Body of pancreas (tissue), 4 donors: ENCODE measurements at regions not wholly inside any gene's neighbourhood (a gene's known extent, or its start where the extent isn't known, plus 50 kb on each side); places are given as distances from the start of the nearest gene placed in this dataset.

Experiments
- ATAC-seq: fragments of 150-250 bp; one replicate; pipeline ENCODE4 v1.9.1; 2016
- DNase-seq, 4 donors: peaks; one replicate each; pipeline ENCODE4 v3.0.0-alpha.2; 2019
- H3K27ac ChIP-seq, 4 donors: fragments of 200-600 bp; sonication (generic); 1 replicate in 3 of 4; 2 replicates in 1 of 4; pipeline versions ENCODE4 v1.5.1 to v1.6.1; 2016 to 2019; ENCODE audit warnings: mild to moderate bottlenecking in 1 of 4, mixed read lengths in 1 of 4, moderate library complexity in 1 of 4
- H3K27me3 ChIP-seq, 2 donors: fragments of 200-600 bp; sonication (generic); one replicate each; pipeline ENCODE4 v1.6.0; 2016; ENCODE audit warnings: mild to moderate bottlenecking in 1 of 2
- H3K36me3 ChIP-seq, 2 donors: fragments of 200-600 bp; sonication (generic); replicated peaks in 1 of 2; 2 replicates each; pipeline ENCODE4 v1.5.1; 2016; ENCODE audit warnings: low read depth in 2 of 2; ENCODE audit not compliant: insufficient read depth in 1 of 2
- H3K4me1 ChIP-seq: fragments of 200-600 bp; sonication (generic); one replicate; pipeline ENCODE4 v1.6.0; 2016
- H3K4me3 ChIP-seq, 2 donors: fragments of 200-600 bp; sonication (generic); 1 replicate in 1 of 2; 2 replicates in 1 of 2; pipeline ENCODE4 v1.5.1; 2016 to 2019
- H3K9me3 ChIP-seq, 3 donors: fragments of 200-600 bp; sonication (generic); 1 replicate in 2 of 3; 2 replicates in 1 of 3; pipeline ENCODE4 v1.5.1; 2016
- CTCF ChIP-seq, 7 experiments: fragments of 450-650 bp in 4 of 7; fragments of 200-600 bp in 3 of 7; sonication (generic) in 3 of 7; IDR thresholded peaks; one replicate each; pipeline ENCODE4 v1.5.1; 2016 to 2019; ENCODE audit warnings: antibody characterized with exemption in 7 of 7
- POLR2A ChIP-seq, 3 donors: fragments of 450-650 bp; IDR thresholded peaks; one replicate each; pipeline ENCODE4 v1.6.1; 2016; ENCODE audit warnings: antibody characterized with exemption in 3 of 3, mild to moderate bottlenecking in 2 of 3
- WGBS, 2 donors: methylation state at CpG; one replicate each; pipeline ENCODE4 v1.1.5; 2017; 5-methylcytosine and 5-hydroxymethylcytosine counted together
- intact Hi-C: fragments of 100-400 bp; cut with DNase I; formaldehyde crosslinking; loops from one replicate; pipeline ENCODE4 v1.15.1; 2023

DNA sequence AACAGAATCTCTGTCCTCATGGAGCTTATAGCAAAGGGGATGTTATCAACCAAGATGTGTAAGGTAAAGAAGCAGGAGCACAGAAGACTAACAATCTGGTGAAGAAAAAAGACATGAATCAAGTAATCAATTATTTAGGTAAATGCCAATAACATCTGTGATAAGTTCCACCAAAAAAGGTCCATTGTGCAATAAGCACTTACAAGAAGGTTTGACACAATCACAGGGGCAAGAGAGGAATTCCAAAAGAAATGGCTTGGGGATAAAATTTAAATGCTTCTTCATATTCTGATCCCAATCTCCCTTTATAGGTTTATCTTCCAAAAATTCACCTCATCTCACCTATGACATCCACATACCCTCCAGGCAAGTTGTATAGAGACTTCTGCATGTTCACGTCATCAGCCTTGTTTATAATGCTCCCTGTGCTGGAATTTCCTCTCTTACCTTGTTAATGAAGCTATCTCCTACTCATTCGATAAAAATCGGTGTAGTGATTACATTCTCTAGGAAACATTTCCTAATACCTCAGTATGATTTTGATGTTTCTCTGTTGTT, 53.6 kb upstream of the DPT start:
- 76 to 86% methylated on average over 3 of the region's 3 CpGs for WGBS, 2 donors

DNA sequence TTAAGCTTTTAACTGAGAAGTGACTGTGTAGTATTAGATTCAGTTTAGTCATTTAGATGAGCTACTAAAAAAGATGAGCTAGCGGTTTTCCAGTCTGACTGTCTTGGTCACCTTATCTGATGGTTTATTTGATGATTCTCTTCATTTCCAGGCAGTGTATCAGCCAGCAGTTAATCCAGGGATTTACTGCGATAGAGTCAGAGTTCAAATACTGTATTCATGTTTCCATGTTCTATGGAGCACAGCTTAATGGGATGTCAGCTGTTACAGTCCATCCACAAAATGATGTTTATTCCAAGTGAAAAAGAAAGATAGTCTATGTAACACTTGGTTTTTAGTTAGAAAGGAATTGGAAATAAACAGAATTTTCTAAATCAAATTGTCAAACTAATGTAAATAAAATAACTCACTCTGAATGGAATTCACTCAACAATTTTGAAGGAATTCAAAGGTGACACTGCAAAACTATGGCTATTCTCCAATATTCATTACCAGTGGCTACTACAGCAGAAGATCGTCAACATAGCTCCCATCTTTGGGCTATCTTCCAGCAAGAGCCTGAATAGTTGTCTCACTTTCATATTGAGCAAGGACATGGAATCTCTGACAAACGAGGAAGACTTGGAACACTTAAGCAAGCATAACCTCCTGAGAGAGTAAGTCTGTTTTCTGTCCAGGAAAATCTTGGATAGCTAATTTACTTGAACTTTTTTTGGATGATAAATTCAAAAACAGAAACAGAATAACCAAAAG, 54.6 kb upstream of the DPT start:
- peak in 1 of 4 donors; percentile 30 for DNase-seq
- no peaks in the 10 kb centered on the region for H3K9me3 ChIP-seq
- intact Hi-C loops: no loop called here
- no peaks in the 10 kb centered on the region for H3K36me3 ChIP-seq
- H3K4me1 ChIP-seq: no peaks in the 10 kb centered on the region
- no peak overlapping the region for H3K4me3 ChIP-seq
- H3K27me3 ChIP-seq: no peaks in the 10 kb centered on the region
- ATAC-seq: no peak
- no peak for TF ChIP-seq CTCF (IDR thresholded peaks at IDR 0.05)
- TF ChIP-seq POLR2A (IDR thresholded peaks at IDR 0.05): no peak
- no peak overlapping the region for H3K27ac ChIP-seq
- 76% methylated on average over 4 of the region's 4 CpGs for WGBS, 2 donors

More for the DNA sequence above, 53.6 kb upstream of the DPT start:
- H3K4me3 ChIP-seq: no peak overlapping the region
- intact Hi-C loops: no loop called here
- no peaks in the 10 kb centered on the region for H3K36me3 ChIP-seq
- H3K27ac ChIP-seq: no peak overlapping the region
- H3K27me3 ChIP-seq: no peaks in the 10 kb centered on the region
- TF ChIP-seq POLR2A (IDR thresholded peaks at IDR 0.05) (no peak), CTCF (IDR thresholded peaks at IDR 0.05) (no peak)
- ATAC-seq: no peak
- no peak for DNase-seq
- H3K9me3 ChIP-seq: no peaks in the 10 kb centered on the region
- H3K4me1 ChIP-seq: no peaks in the 10 kb centered on the region

GRCh38 chr1:168786476-168787330, 57.7 kb upstream of the DPT start:
- Histone ChIP-seq H3K9me3 (no peaks in the 10 kb centered on the region), H3K27ac (no peak overlapping the region), H3K4me1 (no peaks in the 10 kb centered on the region), H3K4me3 (no peak overlapping the region), H3K27me3 (no peaks in the 10 kb centered on the region), H3K36me3 (no peaks in the 10 kb centered on the region)
- DNase-seq (no peak), ATAC-seq (no peak)
- no peak for TF ChIP-seq CTCF (IDR thresholded peaks at IDR 0.05)
- TF ChIP-seq POLR2A (IDR thresholded peaks at IDR 0.05): no peak
- WGBS, 2 donors: 81 to 96% methylated on average over 3 to 4 of the region's 4 CpGs
- intact Hi-C loops: no loop called here

GRCh38 chr1:168788258-168788657, 59.3 kb upstream of the DPT start:
- no peak for DNase-seq

More at GRCh38 chr1:168788258-168788657, 59.3 kb upstream of the DPT start:
- Histone ChIP-seq H3K27ac (peak overlapping the region in 1 of 4 donors; percentile 10), H3K27me3 (no peaks in the 10 kb centered on the region), H3K9me3 (no peaks in the 10 kb centered on the region), H3K4me1 (no peaks in the 10 kb centered on the region), H3K36me3 (no peaks in the 10 kb centered on the region), H3K4me3 (no peak overlapping the region)
- WGBS, 2 donors: 85 to 94% methylated on average over 1 of the region's 1 CpG
- TF ChIP-seq POLR2A (IDR thresholded peaks at IDR 0.05): no peak
- no peak for TF ChIP-seq CTCF (IDR thresholded peaks at IDR 0.05)
- ATAC-seq: no peak
- intact Hi-C loops: no loop called here
